ENCODE measurements at regions not wholly inside any gene's neighbourhood (a gene's known extent, or its start where the extent isn't known, plus 50 kb on each side); places are given as distances from the start of the nearest gene placed in this dataset.

GRCh38 chr10:44809647-44810046 lies 101.5 kb upstream of the TMEM72 start:
- TF ChIP-seq CTCF (IDR thresholded peaks at IDR 0.05; ENCODE audit: low read depth, low read length, poor library complexity, severe bottlenecking) = no peak
- no peak for TF ChIP-seq EZH2phosphoT487 (IDR thresholded peaks at IDR 0.05; ENCODE audit: borderline replicate concordance, low read length)

Data from DOHH2 (cell line).